ENCODE measurements at regions not wholly inside any gene's neighbourhood (a gene's known extent, or its start where the extent isn't known, plus 50 kb on each side); places are given as distances from the start of the nearest gene placed in this dataset.

DNA sequence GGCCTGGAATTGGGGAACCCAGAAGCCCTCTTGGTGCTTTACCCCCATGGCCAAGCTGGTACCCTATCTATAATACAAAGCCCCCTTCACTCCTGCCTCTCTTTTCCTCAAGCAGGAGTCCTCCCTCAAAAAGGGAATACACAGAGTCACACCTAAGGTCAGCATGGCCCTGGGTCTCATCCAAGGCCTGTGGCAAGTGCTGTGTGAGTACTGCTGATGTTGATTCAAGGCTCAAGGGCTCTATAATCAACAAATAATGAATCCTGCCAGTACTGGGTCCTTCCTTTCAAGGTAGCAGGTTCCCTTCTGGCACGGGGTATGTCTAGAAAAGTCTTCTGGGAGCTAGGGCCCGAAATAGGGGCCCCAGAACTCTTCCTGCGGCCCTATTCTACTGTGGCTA is 187.3 kb downstream of the CYB561 start:
- no peak for TF ChIP-seq POLR2A (IDR thresholded peaks at IDR 0.05)
- TF ChIP-seq, protein P1, sequence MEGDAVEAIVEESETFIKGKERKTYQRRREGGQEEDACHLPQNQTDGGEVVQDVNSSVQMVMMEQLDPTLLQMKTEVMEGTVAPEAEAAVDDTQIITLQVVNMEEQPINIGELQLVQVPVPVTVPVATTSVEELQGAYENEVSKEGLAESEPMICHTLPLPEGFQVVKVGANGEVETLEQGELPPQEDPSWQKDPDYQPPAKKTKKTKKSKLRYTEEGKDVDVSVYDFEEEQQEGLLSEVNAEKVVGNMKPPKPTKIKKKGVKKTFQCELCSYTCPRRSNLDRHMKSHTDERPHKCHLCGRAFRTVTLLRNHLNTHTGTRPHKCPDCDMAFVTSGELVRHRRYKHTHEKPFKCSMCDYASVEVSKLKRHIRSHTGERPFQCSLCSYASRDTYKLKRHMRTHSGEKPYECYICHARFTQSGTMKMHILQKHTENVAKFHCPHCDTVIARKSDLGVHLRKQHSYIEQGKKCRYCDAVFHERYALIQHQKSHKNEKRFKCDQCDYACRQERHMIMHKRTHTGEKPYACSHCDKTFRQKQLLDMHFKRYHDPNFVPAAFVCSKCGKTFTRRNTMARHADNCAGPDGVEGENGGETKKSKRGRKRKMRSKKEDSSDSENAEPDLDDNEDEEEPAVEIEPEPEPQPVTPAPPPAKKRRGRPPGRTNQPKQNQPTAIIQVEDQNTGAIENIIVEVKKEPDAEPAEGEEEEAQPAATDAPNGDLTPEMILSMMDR (IDR thresholded peaks at IDR 0.05), result no peak
- intact Hi-C loops (cut with DNase I; ENCODE audit: low total_unique reads), result no loop called here
- peaks cover 0 to 4% of the 10 kb centered on the region in 2 donors for H3K36me3 ChIP-seq
- H3K4me1 ChIP-seq, result no peaks in the 10 kb centered on the region
- H3K4me3 ChIP-seq, result no peak overlapping the region
- H3K27me3 ChIP-seq, result no peaks in the 10 kb centered on the region
- DNase-seq, result no peak
- H3K27ac ChIP-seq, result no peak overlapping the region
- H3K9me3 ChIP-seq, result no peaks in the 10 kb centered on the region

DNA sequence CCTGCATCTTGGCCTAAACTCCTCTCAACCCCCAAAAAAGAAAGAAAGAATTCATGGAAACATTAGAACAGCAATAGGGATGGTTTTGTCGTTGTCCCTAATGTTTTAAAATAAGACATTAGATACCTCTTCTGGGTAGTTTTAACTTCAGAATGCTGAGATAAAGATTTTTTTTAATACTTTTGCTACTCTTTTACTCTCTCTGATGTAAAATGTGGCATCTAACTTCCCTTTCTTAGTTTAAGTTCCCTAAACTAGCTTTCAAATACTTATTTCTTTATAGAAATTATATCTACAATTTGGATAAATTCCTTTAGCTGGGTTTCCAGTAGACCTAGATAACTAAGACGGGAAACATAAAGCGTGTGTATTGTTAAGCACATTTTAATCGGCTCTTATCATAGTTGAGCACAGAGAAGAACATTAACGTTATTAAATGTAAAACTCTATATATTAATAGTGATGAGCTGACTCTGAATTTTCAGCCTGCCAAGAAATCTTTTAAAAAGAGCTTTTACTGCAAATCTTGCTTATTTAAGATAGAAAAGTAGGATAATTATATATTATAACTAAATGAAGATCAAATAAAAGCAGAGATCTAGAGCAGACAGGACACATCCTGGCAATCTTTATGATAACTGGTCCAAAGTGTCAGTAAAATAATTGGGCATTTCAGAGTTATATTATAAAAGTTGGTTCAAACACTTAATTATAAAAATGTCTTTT is 183.2 kb downstream of the CYB561 start:
- TF ChIP-seq, protein P1 (IDR thresholded peaks at IDR 0.05), result no peak
- TF ChIP-seq POLR2A (IDR thresholded peaks at IDR 0.05), result no peak
- H3K9me3 ChIP-seq, result no peaks in the 10 kb centered on the region
- no peak overlapping the region for H3K27ac ChIP-seq
- H3K27me3 ChIP-seq, result no peaks in the 10 kb centered on the region
- no peak for DNase-seq
- H3K36me3 ChIP-seq, result peaks cover 0 to 4% of the 10 kb centered on the region in 2 donors
- intact Hi-C loops (cut with DNase I; ENCODE audit: low total_unique reads), result no loop called here
- no peaks in the 10 kb centered on the region for H3K4me1 ChIP-seq
- no peak overlapping the region for H3K4me3 ChIP-seq

DNA sequence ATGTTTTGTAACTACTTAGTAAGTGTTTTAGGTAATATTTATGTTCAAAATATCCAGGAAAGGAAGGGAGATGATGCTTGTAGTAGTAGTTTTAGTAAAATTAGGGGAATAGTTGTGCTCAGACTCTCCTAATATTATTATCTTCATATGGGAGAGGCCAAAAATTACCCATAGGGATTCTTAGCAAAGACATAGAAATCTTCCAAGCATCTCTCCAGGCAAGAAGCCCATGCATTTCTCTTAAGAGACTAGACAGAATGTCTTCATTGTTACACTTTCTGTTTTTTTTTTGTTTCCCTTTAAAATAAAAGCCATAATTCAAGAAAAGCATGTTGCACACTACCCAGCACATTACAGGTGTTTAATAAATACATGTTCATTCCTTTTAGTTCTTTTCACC is 180.6 kb downstream of the CYB561 start:
- Histone ChIP-seq H3K4me3 (no peak overlapping the region), H3K9me3 (no peaks in the 10 kb centered on the region), H3K36me3 (no peaks in the 10 kb centered on the region), H3K27ac (no peak overlapping the region), H3K27me3 (no peaks in the 10 kb centered on the region), H3K4me1 (no peaks in the 10 kb centered on the region)
- no peak for TF ChIP-seq POLR2A (IDR thresholded peaks at IDR 0.05)
- TF ChIP-seq, protein P1 (IDR thresholded peaks at IDR 0.05), result no peak
- intact Hi-C loops (cut with DNase I; ENCODE audit: low total_unique reads), result no loop called here
- DNase-seq, result no peak

DNA sequence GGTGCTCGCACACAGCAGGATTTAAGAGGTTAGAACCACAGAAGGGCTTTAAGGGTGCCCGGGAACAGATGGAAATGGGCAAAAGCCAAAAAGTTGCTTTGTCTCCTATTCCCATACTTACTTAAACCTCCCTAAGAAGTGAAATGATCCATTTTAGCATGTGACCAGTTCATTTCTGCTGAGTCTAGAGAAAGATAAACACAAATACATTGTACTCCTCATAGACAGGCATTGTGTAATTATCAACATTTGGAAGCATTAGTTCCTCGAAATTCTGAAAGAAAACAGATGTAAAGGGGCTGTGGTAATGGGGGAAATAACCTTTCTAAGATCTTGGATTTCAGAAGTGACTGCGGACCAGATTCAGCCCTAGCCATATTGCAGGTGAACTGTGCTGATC is 178.3 kb downstream of the CYB561 start:
- Histone ChIP-seq H3K27ac (no peak overlapping the region), H3K36me3 (no peaks in the 10 kb centered on the region), H3K4me3 (no peak overlapping the region), H3K4me1 (no peaks in the 10 kb centered on the region), H3K9me3 (no peaks in the 10 kb centered on the region), H3K27me3 (no peaks in the 10 kb centered on the region)
- intact Hi-C loops (cut with DNase I; ENCODE audit: low total_unique reads), result no loop called here
- TF ChIP-seq POLR2A (IDR thresholded peaks at IDR 0.05), result no peak
- TF ChIP-seq, protein P1 (IDR thresholded peaks at IDR 0.05), result no peak
- DNase-seq, result no peak

DNA sequence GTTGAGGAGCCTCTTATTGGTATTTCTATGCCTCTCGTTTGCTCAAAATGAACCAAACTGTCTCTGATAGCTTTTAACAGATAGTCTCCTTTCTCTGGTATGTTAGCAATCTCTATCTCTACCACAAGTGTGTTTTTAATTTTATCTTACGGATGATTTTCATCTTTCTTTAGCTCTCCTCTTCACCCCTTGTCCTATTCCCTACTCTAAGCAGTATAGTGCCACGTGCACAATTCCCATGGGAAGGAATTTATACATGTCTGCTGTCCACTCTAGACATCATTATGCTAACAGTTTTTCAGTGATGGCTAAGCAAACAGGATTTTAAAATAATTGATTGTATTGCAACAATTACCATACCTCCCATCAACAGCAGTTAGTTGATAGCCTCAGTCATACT is 177.3 kb downstream of the CYB561 start:
- H3K9me3 ChIP-seq, result no peaks in the 10 kb centered on the region
- DNase-seq, result no peak
- H3K36me3 ChIP-seq, result no peaks in the 10 kb centered on the region
- H3K27me3 ChIP-seq, result no peaks in the 10 kb centered on the region
- no peak for TF ChIP-seq POLR2A (IDR thresholded peaks at IDR 0.05)
- TF ChIP-seq, protein P1 (IDR thresholded peaks at IDR 0.05), result no peak
- no peak overlapping the region for H3K27ac ChIP-seq
- H3K4me1 ChIP-seq, result no peaks in the 10 kb centered on the region
- H3K4me3 ChIP-seq, result no peak overlapping the region
- intact Hi-C loops (cut with DNase I; ENCODE audit: low total_unique reads), result no loop called here

All from uterus (tissue), 3 donors.